Thyroid gland (tissue), 4 donors: ENCODE measurements at regions not wholly inside any gene's neighbourhood (a gene's known extent, or its start where the extent isn't known, plus 50 kb on each side); places are given as distances from the start of the nearest gene placed in this dataset.

ENCODE experiments used
- DNase-seq, 2 donors: peaks; one replicate each; pipeline ENCODE4 v3.0.0-alpha.2; 2019
- H3K27ac ChIP-seq, 3 donors: fragments of 200-600 bp; sonication (generic); 1 replicate in 2 of 3; 2 replicates in 1 of 3; pipeline ENCODE4 v1.5.1; 2016 to 2019; ENCODE audit warnings: mild to moderate bottlenecking in 1 of 3, moderate library complexity in 1 of 3
- H3K27me3 ChIP-seq: fragments of 200-600 bp; sonication (generic); one replicate; pipeline ENCODE4 v1.5.1; 2019
- H3K36me3 ChIP-seq, 2 donors: fragments of 200-600 bp; sonication (generic); one replicate each; pipeline ENCODE4 v1.5.1; 2016 to 2019
- H3K4me1 ChIP-seq, 2 donors: fragments of 200-600 bp; sonication (generic); one replicate each; pipeline ENCODE4 v1.5.1; 2017 to 2019
- H3K4me3 ChIP-seq, 3 donors: fragments of 200-600 bp; sonication (generic); replicated peaks in 1 of 3; 1 replicate in 2 of 3; 2 replicates in 1 of 3; pipeline ENCODE4 v1.5.1; 2016; ENCODE audit warnings: mild to moderate bottlenecking in 1 of 3
- H3K9me3 ChIP-seq: fragments of 200-600 bp; sonication (generic); one replicate; pipeline ENCODE4 v1.5.1; 2017
- POLR2A ChIP-seq, 2 donors: fragments of 450-650 bp; IDR thresholded peaks; one replicate each; pipeline ENCODE4 v1.6.1; 2017; ENCODE audit warnings: antibody characterized with exemption in 2 of 2, mild to moderate bottlenecking in 2 of 2, moderate library complexity in 1 of 2
- WGBS, 2 donors: methylation state at CpG; one replicate each; pipeline ENCODE4 v1.1.5; 2017; 5-methylcytosine and 5-hydroxymethylcytosine counted together
- intact Hi-C: fragments of 100-400 bp; cut with DNase I; formaldehyde crosslinking; loops from one replicate; pipeline ENCODE4 v1.15.1; 2023
- TF ChIP-seq, protein P1 (sequence below), 6 experiments: fragments of 200-600 bp in 3 of 6; fragments of 450-650 bp in 3 of 6; sonication (generic) in 3 of 6; IDR thresholded peaks; one replicate each; pipeline ENCODE4 v1.5.1; 2016 to 2019; ENCODE audit warnings: antibody characterized with exemption in 6 of 6, mild to moderate bottlenecking in 2 of 6, inconsistent platforms in 1 of 6, moderate library complexity in 1 of 6

DNA sequence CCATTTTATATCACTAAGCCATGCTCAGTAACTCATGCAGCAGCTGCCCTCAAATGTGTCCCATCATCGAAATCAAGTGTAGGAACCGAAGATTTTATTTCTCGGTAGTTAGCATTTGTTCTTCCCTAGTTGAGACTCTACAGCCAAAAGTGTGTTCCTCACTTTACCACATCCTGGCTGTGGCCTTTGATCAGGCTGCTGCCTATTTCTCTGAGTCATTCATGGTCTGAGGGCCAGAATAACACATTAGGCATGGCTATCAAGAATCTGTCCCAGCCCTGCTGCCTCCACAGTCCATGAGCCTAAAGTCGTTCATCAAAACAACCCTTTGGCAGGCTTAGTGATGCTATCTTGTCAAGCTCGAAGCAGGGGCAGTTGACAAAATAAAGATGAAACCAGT, 300.1 kb downstream of the TDRD15 start:
- 73 to 78% methylated on average over 5 of the region's 5 CpGs for WGBS, 2 donors
- DNase-seq: no peak
- H3K4me1 ChIP-seq: no peaks in the 10 kb centered on the region
- no peaks in the 10 kb centered on the region for H3K36me3 ChIP-seq
- no peaks in the 10 kb centered on the region for H3K9me3 ChIP-seq
- H3K27me3 ChIP-seq: no peaks in the 10 kb centered on the region
- no peak overlapping the region for H3K27ac ChIP-seq
- TF ChIP-seq POLR2A (IDR thresholded peaks at IDR 0.05): no peak
- TF ChIP-seq, protein P1, sequence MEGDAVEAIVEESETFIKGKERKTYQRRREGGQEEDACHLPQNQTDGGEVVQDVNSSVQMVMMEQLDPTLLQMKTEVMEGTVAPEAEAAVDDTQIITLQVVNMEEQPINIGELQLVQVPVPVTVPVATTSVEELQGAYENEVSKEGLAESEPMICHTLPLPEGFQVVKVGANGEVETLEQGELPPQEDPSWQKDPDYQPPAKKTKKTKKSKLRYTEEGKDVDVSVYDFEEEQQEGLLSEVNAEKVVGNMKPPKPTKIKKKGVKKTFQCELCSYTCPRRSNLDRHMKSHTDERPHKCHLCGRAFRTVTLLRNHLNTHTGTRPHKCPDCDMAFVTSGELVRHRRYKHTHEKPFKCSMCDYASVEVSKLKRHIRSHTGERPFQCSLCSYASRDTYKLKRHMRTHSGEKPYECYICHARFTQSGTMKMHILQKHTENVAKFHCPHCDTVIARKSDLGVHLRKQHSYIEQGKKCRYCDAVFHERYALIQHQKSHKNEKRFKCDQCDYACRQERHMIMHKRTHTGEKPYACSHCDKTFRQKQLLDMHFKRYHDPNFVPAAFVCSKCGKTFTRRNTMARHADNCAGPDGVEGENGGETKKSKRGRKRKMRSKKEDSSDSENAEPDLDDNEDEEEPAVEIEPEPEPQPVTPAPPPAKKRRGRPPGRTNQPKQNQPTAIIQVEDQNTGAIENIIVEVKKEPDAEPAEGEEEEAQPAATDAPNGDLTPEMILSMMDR (IDR thresholded peaks at IDR 0.05): no peak
- intact Hi-C loops: no loop called here
- no peak overlapping the region for H3K4me3 ChIP-seq

DNA sequence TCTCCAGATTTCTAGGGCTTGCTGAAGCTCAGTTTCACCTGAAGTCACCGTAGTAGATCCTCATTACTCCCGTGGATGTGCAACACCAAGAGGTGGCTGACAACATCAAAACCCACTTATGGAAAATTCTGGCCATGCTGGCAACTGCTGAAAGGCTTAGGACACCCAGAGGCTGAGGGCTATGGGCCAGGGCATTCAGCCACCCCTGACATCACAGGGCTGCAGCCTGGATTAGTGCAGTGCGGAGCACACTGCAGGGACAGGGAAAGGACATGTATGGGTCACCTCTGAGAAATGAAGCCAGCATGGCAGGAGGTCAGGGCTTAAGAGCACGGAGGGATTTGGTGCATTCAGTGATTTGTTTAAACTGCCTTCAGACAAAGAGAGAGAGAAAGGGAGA, 300.6 kb downstream of the TDRD15 start:
- Histone ChIP-seq H3K9me3 (no peaks in the 10 kb centered on the region), H3K27me3 (no peaks in the 10 kb centered on the region), H3K4me1 (no peaks in the 10 kb centered on the region), H3K27ac (no peak overlapping the region), H3K36me3 (no peaks in the 10 kb centered on the region), H3K4me3 (no peak overlapping the region)
- 71 to 75% methylated on average over 4 of the region's 4 CpGs for WGBS, 2 donors
- TF ChIP-seq, protein P1 (IDR thresholded peaks at IDR 0.05): no peak
- no peak for TF ChIP-seq POLR2A (IDR thresholded peaks at IDR 0.05)
- intact Hi-C loops: no loop called here
- DNase-seq: no peak

DNA sequence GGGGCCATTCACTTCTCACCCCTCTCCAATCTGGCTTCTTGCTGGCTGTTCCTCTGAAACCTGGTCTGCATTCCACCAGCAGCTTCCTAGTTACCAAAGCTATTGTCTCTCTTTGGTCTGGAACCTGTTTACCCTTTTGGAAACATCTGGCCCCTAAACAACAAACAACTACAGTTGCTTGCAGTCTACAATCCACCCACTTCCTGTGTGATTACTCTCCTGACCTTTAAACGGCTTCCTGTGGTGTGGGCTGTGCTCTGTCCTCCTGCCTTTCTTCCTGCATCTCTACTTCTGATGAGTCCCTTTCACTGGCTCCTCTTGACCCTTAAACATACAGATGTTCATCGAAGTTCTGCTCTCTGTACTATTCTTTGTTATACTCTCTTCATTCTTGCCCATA, 303.8 kb downstream of the TDRD15 start:
- no peaks in the 10 kb centered on the region for H3K27me3 ChIP-seq
- no peaks in the 10 kb centered on the region for H3K4me1 ChIP-seq
- H3K27ac ChIP-seq: no peak overlapping the region
- no peak for DNase-seq
- intact Hi-C loops: no loop called here
- 59 to 67% methylated on average over 2 of the region's 2 CpGs for WGBS, 2 donors
- no peaks in the 10 kb centered on the region for H3K36me3 ChIP-seq
- no peak overlapping the region for H3K4me3 ChIP-seq
- H3K9me3 ChIP-seq: no peaks in the 10 kb centered on the region
- no peak for TF ChIP-seq POLR2A (IDR thresholded peaks at IDR 0.05)
- TF ChIP-seq, protein P1 (IDR thresholded peaks at IDR 0.05): no peak

DNA sequence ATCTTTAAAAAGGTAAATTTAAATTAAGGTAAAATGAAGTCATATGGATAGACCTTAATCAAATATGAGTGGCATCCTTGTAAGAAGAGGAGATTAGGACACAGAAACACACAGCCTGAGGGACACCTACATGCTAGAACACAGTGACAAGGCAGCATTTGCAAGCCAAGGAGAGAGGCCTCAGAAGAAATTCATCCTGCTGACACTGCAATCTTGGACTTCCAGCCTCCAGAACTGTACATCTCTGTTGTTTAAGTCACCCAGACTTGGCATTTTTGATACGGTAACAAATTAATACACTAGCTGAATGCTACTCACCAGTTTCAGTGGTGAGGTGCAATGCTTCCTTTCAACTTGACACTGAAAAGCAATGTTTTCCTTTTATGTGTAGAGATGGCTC, 305.0 kb downstream of the TDRD15 start:
- Histone ChIP-seq H3K4me3 (no peak overlapping the region), H3K27ac (no peak overlapping the region), H3K9me3 (no peaks in the 10 kb centered on the region), H3K4me1 (no peaks in the 10 kb centered on the region), H3K36me3 (no peaks in the 10 kb centered on the region), H3K27me3 (no peaks in the 10 kb centered on the region)
- intact Hi-C loops: no loop called here
- WGBS, 2 donors: 96 to 100% methylated on average over 1 of the region's 1 CpG
- no peak for TF ChIP-seq POLR2A (IDR thresholded peaks at IDR 0.05)
- TF ChIP-seq, protein P1 (IDR thresholded peaks at IDR 0.05): no peak
- no peak for DNase-seq

DNA sequence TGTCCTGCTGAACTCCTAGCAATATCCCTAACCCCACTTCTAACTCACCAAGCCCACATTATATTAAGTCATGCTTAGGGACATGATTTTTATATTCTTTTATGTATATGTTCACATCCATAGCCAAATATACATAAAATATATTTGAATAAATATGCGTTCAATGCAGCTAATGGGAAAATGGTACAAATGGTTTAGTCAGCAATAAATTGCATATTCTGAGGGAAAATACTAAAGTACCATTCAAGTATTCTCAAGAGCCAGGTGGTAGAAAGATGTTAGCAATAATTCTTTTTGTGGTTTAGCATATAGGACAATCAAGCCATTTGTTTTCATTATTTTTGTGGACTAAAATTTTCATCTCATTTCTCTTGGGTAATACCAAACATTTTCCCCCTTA, 306.0 kb downstream of the TDRD15 start:
- Histone ChIP-seq H3K27me3 (no peaks in the 10 kb centered on the region), H3K4me1 (no peaks in the 10 kb centered on the region), H3K4me3 (no peak overlapping the region), H3K9me3 (no peaks in the 10 kb centered on the region), H3K27ac (no peak overlapping the region), H3K36me3 (no peaks in the 10 kb centered on the region)
- intact Hi-C loops: no loop called here
- TF ChIP-seq POLR2A (IDR thresholded peaks at IDR 0.05): no peak
- no peak for DNase-seq
- 92 to 94% methylated on average over 1 of the region's 1 CpG for WGBS, 2 donors

DNA sequence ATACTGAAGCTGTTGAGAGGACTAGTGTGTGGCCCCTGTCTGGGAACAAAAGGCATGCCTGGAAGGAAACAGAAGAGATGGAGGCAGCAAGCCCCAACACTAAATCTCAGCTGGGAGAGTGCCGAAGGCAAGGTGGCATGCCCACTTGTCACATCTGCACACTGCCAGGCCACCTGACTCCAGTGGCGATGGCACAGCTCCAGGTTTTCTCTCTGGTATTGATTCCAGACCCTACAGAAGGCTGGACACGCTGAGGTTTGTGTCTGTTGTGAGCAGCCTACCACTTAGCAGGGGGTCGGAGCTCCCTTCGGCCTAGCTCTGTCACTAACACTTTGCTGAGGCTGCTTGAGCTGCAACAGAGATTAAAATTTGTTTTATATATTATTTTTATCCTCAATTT, 307.3 kb downstream of the TDRD15 start:
- no peak for DNase-seq
- 53 to 66% methylated on average over 5 of the region's 5 CpGs for WGBS, 2 donors
- intact Hi-C loops: no loop called here
- no peak for TF ChIP-seq POLR2A (IDR thresholded peaks at IDR 0.05)
- TF ChIP-seq, protein P1 (IDR thresholded peaks at IDR 0.05): no peak
- H3K27ac ChIP-seq: no peak overlapping the region
- H3K4me1 ChIP-seq: no peaks in the 10 kb centered on the region
- no peaks in the 10 kb centered on the region for H3K36me3 ChIP-seq
- no peaks in the 10 kb centered on the region for H3K27me3 ChIP-seq
- H3K4me3 ChIP-seq: no peak overlapping the region
- H3K9me3 ChIP-seq: no peaks in the 10 kb centered on the region
